ENCODE measurements at regions not wholly inside any gene's neighbourhood (a gene's known extent, or its start where the extent isn't known, plus 50 kb on each side); places are given as distances from the start of the nearest gene placed in this dataset.

DNA sequence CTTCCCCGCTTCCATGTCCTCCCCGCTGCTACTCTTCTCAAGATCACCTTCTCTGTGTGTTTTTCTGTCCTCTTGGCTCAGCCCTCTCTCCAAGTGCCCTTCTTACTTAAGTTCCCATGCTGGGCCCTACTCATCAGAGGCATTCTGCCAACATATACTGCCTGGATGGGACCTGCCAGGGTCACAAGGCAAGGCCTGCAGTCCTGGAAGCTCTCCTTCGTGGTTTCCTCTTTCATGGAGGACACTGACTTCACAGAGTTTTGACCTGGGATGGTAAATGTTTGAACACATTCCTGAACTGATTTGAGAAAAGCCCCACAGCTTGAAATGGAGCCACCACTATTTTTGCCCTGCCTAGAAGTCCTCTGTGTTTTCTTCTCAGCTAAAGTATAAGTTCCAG lies 140.9 kb downstream of the TMEM30B start:
- Histone ChIP-seq H4K91ac (replicated peaks; ENCODE audit: insufficient read length, low read length) (no peak overlapping the region), H3K4me1 (replicated peaks in 1 of 4; ENCODE audit: control insufficient read depth in 3 of 4, insufficient read depth in 4 of 4, low read length in 3 of 4) (no peaks in the 10 kb centered on the region), H2AFZ (ENCODE audit: low read length) (no peak overlapping the region), H2BK15ac (ENCODE audit: low read length) (no peak overlapping the region), H3K14ac (ENCODE audit: insufficient read length) (no peak overlapping the region), H3K4ac (replicated peaks; ENCODE audit: insufficient read length, low read depth, low read length) (no peak overlapping the region), H3K27me3 (replicated peaks in 1 of 4; ENCODE audit: control insufficient read depth in 3 of 4, extremely low read depth in 1 of 4, insufficient read depth in 3 of 4, low read length in 3 of 4) (no peaks in the 10 kb centered on the region), H4K20me1 (replicated peaks in 1 of 2; ENCODE audit: control insufficient read depth in 1 of 2, insufficient read depth in 2 of 2, low read length in 2 of 2) (no peaks in the 10 kb centered on the region), H2BK20ac (ENCODE audit: low read length) (no peak overlapping the region), H3K23me2 (ENCODE audit: low read depth, low read length) (no peaks in the 10 kb centered on the region), H3K9ac (replicated peaks in 1 of 4; ENCODE audit: extremely low read depth in 1 of 4, low read depth in 3 of 4, low read length in 3 of 4) (no peak overlapping the region), H3K23ac (ENCODE audit: insufficient read length) (no peak overlapping the region), H2BK12ac (ENCODE audit: low read depth, low read length) (no peak overlapping the region), H3K4me2 (ENCODE audit: insufficient read depth in 1 of 2, low read depth in 2 of 2, low read length in 2 of 2) (no peak overlapping the region), H2AK5ac (ENCODE audit: low read depth, low read length) (no peak overlapping the region), H3K27ac (ENCODE audit: low read depth, low read length) (no peak overlapping the region), H3K9me3 (ENCODE audit: insufficient read depth in 2 of 2, low read depth in 1 of 2, low read length in 1 of 2) (peaks cover 41 to 43% of the 10 kb centered on the region in 2 experiments), H2BK120ac (replicated peaks; ENCODE audit: low read depth, low read length) (no peak overlapping the region), H3K18ac (ENCODE audit: extremely low read depth, low read length) (no peak overlapping the region), H3K4me3 (ENCODE audit: extremely low read depth in 1 of 4, insufficient read depth in 2 of 4, low read depth in 3 of 4, low read length in 4 of 4) (no peak overlapping the region), H3K36me3 (ENCODE audit: control insufficient read depth in 2 of 4, insufficient read depth in 4 of 4, low read length in 3 of 4) (peaks cover 0 to 3% (median 0%) of the 10 kb centered on the region in 4 experiments; a peak in 2 of 8 replicates), H4K8ac (ENCODE audit: extremely low read depth, insufficient read depth, low read length) (no peak overlapping the region), H2BK5ac (ENCODE audit: low read depth, low read length) (no peak overlapping the region), H3K79me2 (ENCODE audit: control insufficient read depth in 1 of 2, insufficient read depth in 2 of 2, low read length in 2 of 2) (no peaks in the 10 kb centered on the region), H3K79me1 (ENCODE audit: low read depth, low read length) (no peaks in the 10 kb centered on the region), H4K5ac (ENCODE audit: insufficient read length, low read depth, low read length) (no peak overlapping the region), H3K56ac (replicated peaks; ENCODE audit: insufficient read length, low read depth, low read length) (no peak overlapping the region)
- CTCF ChIA-PET (ENCODE audit: partially characterized antibody), result interaction anchor here (2.4 kb wide), 1 partner anchor 14 kb away, joined by 7 read pairs; no protein-coding TSS in a partner anchor
- no peak for DNase-seq (ENCODE audit: low read depth in 1 of 2, low spot score in 2 of 2)
- WGBS, 2 experiments (ENCODE audit: extremely low coverage in 1 of 2, insufficient coverage in 1 of 2, insufficient read length in 1 of 2, insufficient replicate concordance in 2 of 2, low coverage in 1 of 2, low lambda C conversion rate in 2 of 2, missing lambda C conversion rate in 1 of 2), result 86% methylated on average over 3 of the region's 3 CpGs; no CpG with 5 or more reads in 1 of the 2 experiments
- POLR2A ChIA-PET (ENCODE audit: partially characterized antibody), result no interaction called here
- FAIRE-seq, result no peak
- TF ChIP-seq BCL11A (IDR thresholded peaks at IDR 0.05; ENCODE audit: low read depth in 2 of 2, low read length in 2 of 2) (no peak), POLR2AphosphoS5 (IDR thresholded peaks at IDR 0.05; ENCODE audit: low read depth, low read length) (no peak), GABPA (IDR thresholded peaks at IDR 0.05; ENCODE audit: borderline replicate concordance, insufficient read depth, low read length) (no peak), POLR2A (IDR thresholded peaks at IDR 0.05; ENCODE audit: control extremely low read depth in 1 of 2, low read depth in 2 of 2, low read length in 2 of 2) (no peak), SP2 (IDR thresholded peaks at IDR 0.05; ENCODE audit: low read length) (no peak), SIX5 (IDR thresholded peaks at IDR 0.05; ENCODE audit: low read depth, low read length) (no peak), FOSL1 (IDR thresholded peaks at IDR 0.05; ENCODE audit: insufficient read depth, low read depth, low read length) (no peak), GTF2F1 (IDR thresholded peaks at IDR 0.05; ENCODE audit: borderline replicate concordance, low read depth, low read length) (no peak), SP1 (IDR thresholded peaks at IDR 0.05; ENCODE audit: low read depth, low read length) (no peak), SAP30 (IDR thresholded peaks at IDR 0.05; ENCODE audit: insufficient read depth, insufficient replicate concordance, low read length) (no peak), HDAC2 (IDR thresholded peaks at IDR 0.05; ENCODE audit: borderline replicate concordance in 1 of 2, low read depth in 2 of 2, low read length in 2 of 2) (no peak), BACH1 (IDR thresholded peaks at IDR 0.05; ENCODE audit: low read length) (no peak), TBP (IDR thresholded peaks at IDR 0.05; ENCODE audit: low read depth, low read length) (no peak)
- TF ChIP-seq, protein P1, sequence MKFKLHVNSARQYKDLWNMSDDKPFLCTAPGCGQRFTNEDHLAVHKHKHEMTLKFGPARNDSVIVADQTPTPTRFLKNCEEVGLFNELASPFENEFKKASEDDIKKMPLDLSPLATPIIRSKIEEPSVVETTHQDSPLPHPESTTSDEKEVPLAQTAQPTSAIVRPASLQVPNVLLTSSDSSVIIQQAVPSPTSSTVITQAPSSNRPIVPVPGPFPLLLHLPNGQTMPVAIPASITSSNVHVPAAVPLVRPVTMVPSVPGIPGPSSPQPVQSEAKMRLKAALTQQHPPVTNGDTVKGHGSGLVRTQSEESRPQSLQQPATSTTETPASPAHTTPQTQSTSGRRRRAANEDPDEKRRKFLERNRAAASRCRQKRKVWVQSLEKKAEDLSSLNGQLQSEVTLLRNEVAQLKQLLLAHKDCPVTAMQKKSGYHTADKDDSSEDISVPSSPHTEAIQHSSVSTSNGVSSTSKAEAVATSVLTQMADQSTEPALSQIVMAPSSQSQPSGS (IDR thresholded peaks at IDR 0.05; ENCODE audit: low read length), result no peak
